Bronchial epithelial cell (primary cell): ENCODE measurements at regions not wholly inside any gene's neighbourhood (a gene's known extent, or its start where the extent isn't known, plus 50 kb on each side); places are given as distances from the start of the nearest gene placed in this dataset.
"Not testable (repeated sequence)": the region's sequence is repeated elsewhere in the genome, so short reads cannot be mapped to it uniquely, and the experiment has no call there.

Source experiments
- DNase-seq: peaks from one replicate; pipeline ENCODE4 v3.0.0-alpha.2; 2010; ENCODE audit warnings: low read depth
- FAIRE-seq: peaks from 2 replicates; lab custom pipeline; 2011; peaks lifted over from hg19 to GRCh38; lab: Jason Lieb, UNC
- H3K27me3 ChIP-seq: 2 replicates; pipeline ENCODE4 v1.5.1; 2011; ENCODE audit warnings: low read length; ENCODE audit not compliant: control insufficient read depth, insufficient read depth
- H3K36me3 ChIP-seq: 2 replicates; pipeline ENCODE4 v1.5.1; 2011; ENCODE audit warnings: low read length; ENCODE audit not compliant: control insufficient read depth, insufficient read depth
- H3K4me3 ChIP-seq: 2 replicates; pipeline ENCODE4 v1.5.1; 2011; ENCODE audit warnings: mild to moderate bottlenecking, low read depth, low read length, control low read depth
- CTCF ChIP-seq: IDR thresholded peaks from 2 replicates; pipeline ENCODE4 v1.5.1; 2011; ENCODE audit warnings: mild to moderate bottlenecking, moderate library complexity, low read length, control low read depth, inconsistent platforms; ENCODE audit not compliant: insufficient read depth, severe bottlenecking

DNA sequence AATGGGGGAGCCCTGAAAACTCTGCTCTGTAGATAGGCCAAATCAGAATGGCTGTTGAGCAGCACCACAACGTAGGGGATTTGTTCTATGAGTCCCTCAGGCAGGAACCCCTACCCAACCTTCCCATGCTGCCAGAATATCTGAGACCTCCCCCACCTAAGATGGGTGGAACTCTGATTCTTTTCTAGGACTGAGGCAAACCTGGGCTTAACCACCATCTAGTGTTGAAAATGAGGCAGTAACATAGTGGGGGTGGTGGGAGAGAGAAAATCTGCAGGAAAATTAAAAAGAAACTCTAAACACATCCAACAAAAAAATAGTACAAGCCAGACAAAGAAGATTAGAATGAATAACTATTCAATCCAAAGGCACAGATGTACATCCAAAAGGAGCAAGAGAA, 228.4 kb downstream of the ATPSCKMT start:
- no peak for TF ChIP-seq CTCF
- no peak for DNase-seq
- FAIRE-seq = no peak
- Histone ChIP-seq H3K36me3 (no peaks in the 10 kb centered on the region), H3K27me3 (no peaks in the 10 kb centered on the region), H3K4me3 (no peak overlapping the region)

DNA sequence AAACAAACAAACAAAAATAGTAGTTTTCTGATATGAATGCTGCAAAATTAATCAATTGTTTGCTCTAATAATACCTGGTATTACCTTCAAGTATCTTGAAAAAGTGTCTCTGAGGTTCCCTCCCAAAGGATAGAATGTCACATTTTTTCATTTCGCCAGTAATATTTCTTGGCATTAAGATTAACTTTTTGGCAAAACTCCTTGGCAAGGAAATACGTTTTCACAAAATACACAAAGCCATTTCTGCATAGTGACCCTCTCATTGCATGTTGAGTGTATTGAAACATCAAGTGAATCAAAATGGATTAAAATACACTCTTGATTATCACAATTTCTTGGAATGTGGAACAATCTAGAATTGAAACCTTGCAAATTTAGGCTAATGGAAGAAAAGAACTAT, 230.5 kb downstream of the ATPSCKMT start:
- Histone ChIP-seq H3K4me3 (no peak overlapping the region), H3K27me3 (no peaks in the 10 kb centered on the region), H3K36me3 (no peaks in the 10 kb centered on the region)
- DNase-seq (no peak), FAIRE-seq (no peak)
- no peak for TF ChIP-seq CTCF

- FAIRE-seq (no peak), DNase-seq (peak; percentile 97)
Observed at GRCh38 chr5:10018201-10019069, 231.3 kb downstream of the ATPSCKMT start.

GRCh38 chr5:10017786-10018185, 231.9 kb downstream of the ATPSCKMT start:
- no peak for TF ChIP-seq CTCF

More at GRCh38 chr5:10018201-10019069, 231.3 kb downstream of the ATPSCKMT start:
- no peak overlapping the region for H3K4me3 ChIP-seq
- H3K36me3 ChIP-seq = no peaks in the 10 kb centered on the region
- no peaks in the 10 kb centered on the region for H3K27me3 ChIP-seq
- TF ChIP-seq CTCF = no peak

GRCh38 chr5:10016559-10016958, 233.1 kb downstream of the ATPSCKMT start:
- not testable (repeated sequence) for H3K27me3 ChIP-seq, H3K4me3 ChIP-seq, H3K36me3 ChIP-seq, FAIRE-seq
- DNase-seq = peak; percentile 79

More at GRCh38 chr5:10017786-10018185, 231.9 kb downstream of the ATPSCKMT start:
- no peak overlapping the region for H3K4me3 ChIP-seq
- FAIRE-seq (no peak), DNase-seq (no peak)
- H3K27me3 ChIP-seq = no peaks in the 10 kb centered on the region
- no peaks in the 10 kb centered on the region for H3K36me3 ChIP-seq

- H3K36me3 ChIP-seq, FAIRE-seq, DNase-seq, H3K27me3 ChIP-seq, H3K4me3 ChIP-seq: not testable (repeated sequence)
Observed at GRCh38 chr5:10015681-10016080, 234.0 kb downstream of the ATPSCKMT start.

DNA sequence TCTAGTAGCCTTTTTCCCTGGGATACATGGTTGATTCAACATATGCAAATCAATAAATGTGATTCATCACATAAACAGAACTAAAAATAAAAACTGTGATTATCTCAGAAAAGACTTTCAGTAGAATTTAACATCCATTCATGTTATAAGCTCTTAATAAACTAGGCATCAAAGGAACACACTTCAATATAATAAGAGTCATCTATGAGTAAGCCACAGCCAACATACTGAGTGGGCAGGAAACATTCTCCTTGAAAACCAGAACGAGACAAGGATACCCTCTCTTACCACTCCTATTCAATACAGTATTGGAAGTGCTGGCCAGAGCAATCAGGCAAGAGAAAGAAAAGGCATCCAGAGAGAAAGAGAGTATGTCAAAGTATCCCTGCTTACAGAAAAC, 239.9 kb downstream of the ATPSCKMT start:
- Histone ChIP-seq H3K36me3 (no peaks in the 10 kb centered on the region), H3K4me3 (no peak overlapping the region), H3K27me3 (no peaks in the 10 kb centered on the region)
- DNase-seq (peak; percentile 60), FAIRE-seq (no peak)
- no peak for TF ChIP-seq CTCF
